ENCODE measurements at regions not wholly inside any gene's neighbourhood (a gene's known extent, or its start where the extent isn't known, plus 50 kb on each side); places are given as distances from the start of the nearest gene placed in this dataset.

- DNase-seq (ENCODE audit: low spot score), result no peak
These were observed 216.1 kb upstream of the RASA1 start for GRCh38 chr5:87051502-87052113.

DNA sequence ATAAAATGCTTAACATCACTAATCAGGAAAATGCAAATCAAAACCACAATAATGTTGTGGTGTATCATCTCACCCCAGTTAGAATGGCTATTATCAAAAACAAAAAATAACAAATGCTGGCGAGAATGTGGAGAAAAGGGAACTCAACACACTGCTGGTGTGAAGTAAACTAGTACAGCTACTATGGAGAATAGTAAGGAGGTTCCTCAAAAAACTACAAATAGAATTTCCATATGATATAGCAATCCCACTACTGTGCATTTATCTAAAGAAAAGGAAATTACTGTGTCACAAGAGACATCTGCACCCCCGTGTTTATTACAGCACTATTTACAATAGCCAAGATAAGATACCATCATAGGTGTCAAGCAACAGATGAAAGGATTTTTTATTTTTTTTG is 214.5 kb upstream of the RASA1 start:
- DNase-seq (ENCODE audit: low spot score), result no peak

DNA sequence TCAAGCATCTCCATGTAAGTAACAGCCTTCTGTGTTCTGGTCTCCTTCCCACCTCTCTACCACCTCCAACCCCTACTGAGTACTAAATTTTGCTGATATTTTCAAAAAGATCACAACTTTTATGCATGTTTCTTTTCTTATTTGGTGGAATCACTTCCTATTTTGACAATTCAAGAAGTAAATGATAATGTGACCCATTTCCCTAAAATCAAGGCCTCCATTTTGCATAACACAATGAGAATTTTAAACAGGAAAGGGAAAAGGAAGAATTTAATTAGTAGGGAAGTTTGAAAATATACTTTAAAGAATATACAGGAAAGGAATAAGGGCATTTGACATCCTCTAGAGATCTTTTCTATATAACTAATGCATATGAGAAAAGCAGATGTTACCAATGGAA is 212.9 kb upstream of the RASA1 start:
- DNase-seq (ENCODE audit: low spot score), result no peak

- no peak for DNase-seq (ENCODE audit: low spot score)
These were observed 206.6 kb upstream of the RASA1 start for GRCh38 chr5:87061046-87061445.

- DNase-seq (ENCODE audit: low spot score), result no peak
These were observed 198.4 kb upstream of the RASA1 start for GRCh38 chr5:87069311-87069710.

- peak; percentile 57 for DNase-seq (ENCODE audit: low spot score)
These were observed 197.6 kb upstream of the RASA1 start for GRCh38 chr5:87069974-87070608.

DNA sequence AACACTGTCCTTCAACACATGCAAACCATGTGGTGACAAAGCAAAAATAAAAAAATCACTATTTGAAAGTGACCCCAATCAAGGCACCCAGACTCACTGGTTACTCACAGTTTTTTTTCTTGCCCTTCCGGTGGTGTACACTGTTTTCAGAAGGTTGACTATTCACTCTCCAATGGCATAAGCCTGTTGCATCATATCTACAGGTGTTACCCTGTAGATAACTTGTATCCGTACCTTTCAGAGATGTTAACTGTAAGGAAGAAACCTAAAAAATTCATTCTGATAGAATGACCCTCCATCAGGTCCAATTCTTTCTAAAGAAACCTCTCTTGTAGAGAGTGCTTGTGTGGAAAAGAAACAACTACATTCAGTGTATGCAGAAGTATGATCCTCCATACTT is 193.6 kb upstream of the RASA1 start:
- no peak for DNase-seq (ENCODE audit: low spot score)

GRCh38 chr5:87074934-87075541 is 192.6 kb upstream of the RASA1 start:
- peak; percentile 33 for DNase-seq (ENCODE audit: low spot score)

GRCh38 chr5:87076411-87076810 is 191.3 kb upstream of the RASA1 start:
- no peak for DNase-seq (ENCODE audit: low spot score)

GRCh38 chr5:87076931-87077330 is 190.8 kb upstream of the RASA1 start:
- peak; percentile 4 for DNase-seq (ENCODE audit: low spot score)

DNA sequence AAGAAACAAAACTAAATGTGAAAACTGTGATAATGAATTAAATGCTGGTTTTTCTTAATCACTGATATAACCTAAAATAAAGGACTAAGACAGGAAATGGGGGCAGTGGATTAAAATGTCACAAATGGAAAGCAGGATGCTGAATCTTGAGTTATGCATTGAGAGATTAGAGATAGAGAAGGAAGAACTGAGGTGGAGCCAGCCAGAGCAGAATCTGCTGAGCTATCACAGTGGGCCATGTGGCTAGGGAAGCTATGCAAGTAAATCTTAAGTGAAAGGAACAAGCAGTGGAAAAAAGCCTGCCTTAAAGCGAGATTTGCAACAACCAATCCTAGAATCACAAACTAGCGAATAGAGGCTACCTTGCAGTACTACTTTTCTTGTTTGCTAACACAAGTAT is 188.5 kb upstream of the RASA1 start:
- DNase-seq (ENCODE audit: low spot score), result no peak

GRCh38 chr5:87081016-87081415 is 186.7 kb upstream of the RASA1 start:
- DNase-seq (ENCODE audit: low spot score), result no peak

DNA sequence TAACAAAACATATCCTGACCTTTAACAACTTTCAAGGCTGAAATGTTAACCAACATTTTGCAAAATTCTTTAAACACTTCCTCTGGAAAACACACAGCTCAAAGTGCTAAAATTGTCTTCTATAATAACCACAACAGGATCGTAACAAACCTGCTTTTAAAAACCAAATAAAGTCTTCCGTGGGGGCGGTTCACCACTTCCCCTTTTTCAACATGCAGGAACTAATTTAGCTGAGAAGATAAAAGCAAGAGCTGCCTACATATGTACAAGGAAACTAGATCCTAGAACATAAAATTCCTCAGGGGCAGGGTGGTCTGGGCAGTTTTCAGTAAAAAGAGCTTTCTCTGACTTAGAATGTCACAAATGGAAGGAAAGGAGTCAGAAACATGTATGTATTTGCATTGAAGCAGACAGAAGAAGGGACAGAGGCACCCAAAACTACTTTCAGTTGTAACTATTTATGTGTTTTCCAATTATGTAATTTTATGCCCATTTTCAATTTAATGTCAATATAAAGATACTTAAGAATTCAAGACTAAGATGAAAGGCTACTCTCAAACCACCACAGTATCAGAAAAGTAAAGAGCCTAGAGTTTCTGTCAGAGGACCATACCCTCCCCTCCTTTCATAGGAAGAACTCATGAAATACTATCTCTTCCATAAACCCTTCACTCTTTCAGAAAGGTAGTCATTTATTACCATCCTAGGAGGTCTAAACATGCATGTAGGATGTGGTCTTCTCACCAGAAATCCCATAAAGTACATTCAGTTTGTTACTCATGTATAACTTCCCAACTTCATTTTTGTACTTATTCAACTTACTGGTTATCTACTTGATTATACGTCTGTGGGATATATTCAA is 185.9 kb upstream of the RASA1 start:
- no peak for DNase-seq (ENCODE audit: low spot score)

GRCh38 chr5:87094347-87094746 is 173.3 kb upstream of the RASA1 start:
- no peak for DNase-seq (ENCODE audit: low spot score)

DNA sequence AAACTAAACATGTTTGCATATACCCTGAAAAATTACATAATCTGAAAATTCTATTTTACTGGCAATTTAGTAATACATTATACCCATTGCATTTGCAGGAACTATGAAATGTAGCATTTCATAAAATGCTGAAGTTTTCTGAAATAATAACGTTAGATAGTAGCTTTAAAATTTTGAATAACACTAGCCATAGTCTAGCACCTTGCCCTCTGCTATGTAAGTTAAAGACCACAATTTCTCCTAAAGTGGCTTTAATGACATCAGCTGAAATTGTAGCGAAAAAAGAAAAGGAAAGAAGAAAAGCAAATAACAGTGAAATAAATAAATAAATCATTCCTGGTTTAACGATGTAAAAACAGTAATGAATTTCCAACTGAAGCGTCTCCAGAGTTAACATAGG is 172.8 kb upstream of the RASA1 start:
- DNase-seq (ENCODE audit: low spot score), result no peak

- no peak for DNase-seq (ENCODE audit: low spot score)
These were observed 171.9 kb upstream of the RASA1 start for GRCh38 chr5:87095787-87096186.

DNA sequence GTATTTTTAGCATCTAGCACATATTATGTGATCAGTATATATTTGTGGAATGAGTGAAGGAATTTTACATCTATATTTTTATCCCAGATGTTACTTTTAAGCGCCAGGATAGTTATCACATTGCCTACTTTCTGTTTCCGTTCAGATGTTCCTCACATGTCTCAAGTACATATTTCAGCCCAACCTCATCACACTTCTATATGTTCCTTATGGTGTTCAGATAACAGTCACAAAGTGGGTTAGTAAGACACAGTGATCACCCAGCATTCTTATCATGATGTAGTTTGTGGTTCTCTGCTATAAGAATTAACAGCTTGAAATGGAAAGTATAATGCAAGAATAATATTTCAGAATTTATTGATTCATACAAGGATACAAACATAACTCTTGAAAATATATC is 170.0 kb upstream of the RASA1 start:
- no peak for DNase-seq (ENCODE audit: low spot score)

DNA sequence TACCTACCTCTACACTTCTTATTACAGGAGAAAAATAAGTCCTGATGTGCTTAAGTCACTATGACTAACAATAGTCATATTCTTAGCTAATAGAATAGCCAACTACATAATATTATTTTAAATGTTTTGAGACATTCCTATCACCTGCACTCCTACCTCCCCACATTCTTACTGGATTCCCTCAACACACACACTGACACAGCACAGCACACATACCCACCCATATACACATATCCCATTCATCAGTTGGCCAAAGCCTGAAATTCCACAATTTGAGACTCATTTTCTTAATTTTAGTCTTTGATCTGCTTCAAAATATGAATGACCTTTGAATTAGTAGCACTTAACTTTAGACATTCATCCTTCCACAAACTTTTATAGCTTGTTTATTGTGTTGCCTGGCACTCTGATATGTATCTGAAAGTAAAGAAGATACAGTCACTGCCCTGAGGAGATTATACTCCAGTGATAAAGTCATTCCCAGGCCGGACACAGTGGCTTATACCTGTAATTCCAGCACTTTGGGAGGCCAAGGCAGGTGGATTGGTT is 168.3 kb upstream of the RASA1 start:
- no peak for DNase-seq (ENCODE audit: low spot score)

DNA sequence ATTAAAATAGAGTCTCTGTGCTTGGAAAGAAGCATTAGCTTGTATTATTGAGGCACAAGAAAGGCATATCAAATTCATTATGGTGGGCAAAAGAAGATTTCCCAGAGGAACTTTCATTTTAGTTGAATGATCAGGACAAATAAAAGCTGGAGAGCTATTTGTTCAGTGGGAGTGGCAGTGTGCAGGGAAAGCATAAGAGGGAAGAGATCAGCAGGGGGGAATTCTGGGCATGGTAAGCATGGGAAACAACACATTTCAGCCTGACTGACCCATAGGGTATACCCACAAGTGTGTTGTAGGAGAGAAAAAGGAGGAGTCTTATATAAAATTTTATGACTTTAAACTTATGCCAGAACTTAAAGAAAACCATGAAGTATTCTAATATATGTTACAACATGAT is 167.7 kb upstream of the RASA1 start:
- DNase-seq (ENCODE audit: low spot score), result no peak

- DNase-seq (ENCODE audit: low spot score), result no peak
These were observed 166.4 kb upstream of the RASA1 start for GRCh38 chr5:87101321-87101720.

DNA sequence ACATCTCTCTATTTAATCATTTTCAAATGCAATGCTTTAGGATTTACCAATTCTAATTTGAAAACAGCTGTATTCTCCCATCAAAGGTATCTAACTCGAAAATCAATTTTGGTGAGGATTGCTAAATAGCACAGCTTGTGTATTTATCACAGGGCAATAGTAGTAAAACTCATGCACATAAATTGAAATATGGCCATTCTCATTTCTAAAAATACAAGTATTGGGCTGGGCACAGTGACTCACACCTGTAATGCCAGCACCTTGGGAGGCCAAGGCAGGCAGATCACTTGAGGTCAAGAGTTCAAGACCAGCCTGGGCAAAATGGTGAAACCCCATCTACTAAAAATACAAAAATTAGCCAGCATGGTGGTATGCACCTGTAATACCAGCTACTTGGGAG is 164.8 kb upstream of the RASA1 start:
- DNase-seq (ENCODE audit: low spot score), result no peak

DNA sequence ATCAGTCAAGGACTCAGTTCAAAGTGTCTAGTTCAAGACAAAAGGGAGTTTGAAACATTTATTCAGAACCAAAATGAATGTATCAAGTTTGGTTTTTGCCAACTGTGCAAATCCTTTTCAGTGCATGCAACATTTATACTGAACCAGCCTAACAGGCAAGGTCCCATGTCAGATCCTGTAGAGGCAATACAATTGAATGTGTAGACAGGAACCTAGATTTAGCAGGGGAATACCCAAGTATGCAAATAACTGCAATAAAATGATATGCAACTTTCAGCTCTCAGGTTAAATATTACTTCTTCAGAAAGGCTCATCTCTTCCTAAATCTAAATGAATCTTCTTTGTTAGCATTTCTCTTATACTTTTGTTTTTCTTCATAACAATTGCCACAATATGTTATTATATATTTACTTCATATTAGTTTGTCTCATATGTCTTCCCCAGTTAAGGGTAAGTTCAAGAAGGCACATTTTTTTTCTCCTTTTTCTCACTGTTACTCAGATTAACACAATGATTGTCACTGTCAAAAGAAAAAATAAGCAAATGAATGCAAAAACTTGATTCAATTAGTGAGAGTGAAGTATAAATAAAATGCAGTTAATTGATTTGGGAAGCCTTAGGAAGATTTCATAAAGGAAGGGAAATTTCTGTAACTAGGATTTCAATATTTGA is 163.9 kb upstream of the RASA1 start:
- DNase-seq (ENCODE audit: low spot score), result no peak

Measured in A172 (cell line).